ENCODE measurements at regions not wholly inside any gene's neighbourhood (a gene's known extent, or its start where the extent isn't known, plus 50 kb on each side); places are given as distances from the start of the nearest gene placed in this dataset.

GRCh38 chr4:169851750-169852149 lies 94.0 kb upstream of the HPF1 start:
- TF ChIP-seq CTCF (IDR thresholded peaks at IDR 0.05): no peak
- TF ChIP-seq EZH2 (IDR thresholded peaks at IDR 0.05; ENCODE audit: borderline replicate concordance, insufficient read depth, low read depth, low read length, poor library complexity, severe bottlenecking): no peak
